Endothelial cell of umbilical vein (primary cell): ENCODE measurements at regions not wholly inside any gene's neighbourhood (a gene's known extent, or its start where the extent isn't known, plus 50 kb on each side); places are given as distances from the start of the nearest gene placed in this dataset.

ENCODE experiments used
- CTCF ChIP-seq, 2 donors: IDR thresholded peaks; 1 replicate in 1 of 2; 2 replicates in 1 of 2; pipeline ENCODE4 v1.5.1; 2011; ENCODE audit warnings: low read length in 2 of 2, mild to moderate bottlenecking in 2 of 2, moderate library complexity in 2 of 2, control low read depth in 1 of 2, inconsistent platforms in 1 of 2, low read depth in 1 of 2; ENCODE audit not compliant: insufficient read depth in 1 of 2; ENCODE audit errors: extremely low read depth in 1 of 2
- EZH2 ChIP-seq: IDR thresholded peaks from 2 replicates; pipeline ENCODE4 v1.6.1; 2012; ENCODE audit warnings: borderline replicate concordance, low read depth, mild to moderate bottlenecking, moderate library complexity, low read length, inconsistent platforms; ENCODE audit not compliant: severe bottlenecking
- POLR2A ChIP-seq: IDR thresholded peaks from 2 replicates; pipeline ENCODE4 v1.6.1; 2012; ENCODE audit warnings: low read depth, mild to moderate bottlenecking, control low read depth, low read length
- POLR2AphosphoS5 ChIP-seq: IDR thresholded peaks from 2 replicates; pipeline ENCODE4 v1.6.1; 2012; ENCODE audit warnings: low read depth, mild to moderate bottlenecking, control low read depth, low read length, moderate library complexity; ENCODE audit not compliant: insufficient read depth

- TF ChIP-seq CTCF (IDR thresholded peaks at IDR 0.05; ENCODE audit: extremely low read depth in 1 of 2, insufficient read depth in 1 of 2, low read depth in 1 of 2, low read length in 2 of 2) (peak in 1 of 2 donors; percentile 42), EZH2 (no peak), POLR2A (no peak), POLR2AphosphoS5 (no peak)
Observed at GRCh38 chr4:137124278-137124932, 407.9 kb downstream of the PCDH18 start.
